Neuronal stem cell (in vitro differentiated cells): ENCODE measurements at regions not wholly inside any gene's neighbourhood (a gene's known extent, or its start where the extent isn't known, plus 50 kb on each side); places are given as distances from the start of the nearest gene placed in this dataset.

Experiments used
- DNase-seq: peaks from one replicate; pipeline ENCODE4 v3.0.0-alpha.2; 2013; ENCODE audit warnings: low spot score
- H2AFZ ChIP-seq: one replicate; pipeline ENCODE4 v1.6.1; 2013; ENCODE audit warnings: mild to moderate bottlenecking, low read length, inconsistent platforms
- H2AK5ac ChIP-seq: 2 replicates; pipeline ENCODE4 v1.6.1; 2013; ENCODE audit warnings: low read depth, mild to moderate bottlenecking, inconsistent platforms, low read length, moderate library complexity, mixed read lengths
- H2BK120ac ChIP-seq: 2 replicates; pipeline ENCODE4 v1.6.1; 2013; ENCODE audit warnings: low read depth, mild to moderate bottlenecking, inconsistent platforms, low read length, moderate library complexity, mixed read lengths
- H2BK12ac ChIP-seq: one replicate; pipeline ENCODE4 v1.6.1; 2013; ENCODE audit warnings: low read length, inconsistent platforms
- H2BK15ac ChIP-seq: 2 replicates; pipeline ENCODE4 v1.6.1; 2013; ENCODE audit warnings: mild to moderate bottlenecking, low read length, inconsistent platforms, mixed read lengths
- H2BK5ac ChIP-seq: one replicate; pipeline ENCODE4 v1.6.1; 2013; ENCODE audit warnings: inconsistent platforms, mild to moderate bottlenecking, low read length, moderate library complexity
- H3K14ac ChIP-seq: one replicate; pipeline ENCODE4 v1.6.1; 2013; ENCODE audit warnings: low read length, inconsistent platforms
- H3K18ac ChIP-seq: 2 replicates; pipeline ENCODE4 v1.6.1; 2013; ENCODE audit warnings: low read length, inconsistent platforms
- H3K23ac ChIP-seq: 2 replicates; pipeline ENCODE4 v1.6.1; 2013; ENCODE audit warnings: low read depth, mild to moderate bottlenecking, mixed read lengths, low read length, inconsistent platforms; ENCODE audit not compliant: poor library complexity
- H3K27ac ChIP-seq: replicated peaks from 3 replicates; pipeline ENCODE4 v1.5.1; 2013; ENCODE audit warnings: low read length, inconsistent platforms
- H3K27me3 ChIP-seq, 3 experiments: 2 replicates each; pipeline ENCODE4 v1.6.1; 2013; ENCODE audit warnings: low read length in 3 of 3, mild to moderate bottlenecking in 2 of 3, inconsistent platforms in 1 of 3, low read depth in 1 of 3, mixed read lengths in 1 of 3, moderate library complexity in 1 of 3; ENCODE audit not compliant: control insufficient read depth in 3 of 3, insufficient read depth in 3 of 3
- H3K36me3 ChIP-seq, 2 donors: replicated peaks in 1 of 2; 2 replicates each; pipeline ENCODE4 v1.6.1; 2013; ENCODE audit warnings: low read length in 2 of 2; ENCODE audit not compliant: control insufficient read depth in 2 of 2, insufficient read depth in 2 of 2
- H3K4ac ChIP-seq: 2 replicates; pipeline ENCODE4 v1.6.1; 2013; ENCODE audit warnings: inconsistent platforms, mild to moderate bottlenecking, low read length, moderate library complexity
- H3K4me1 ChIP-seq, 2 donors: 1 replicate in 1 of 2; 2 replicates in 1 of 2; pipeline ENCODE4 v1.6.1; 2013; ENCODE audit warnings: low read length in 2 of 2, low read depth in 1 of 2; ENCODE audit not compliant: control insufficient read depth in 2 of 2, insufficient read depth in 1 of 2
- H3K4me2 ChIP-seq: one replicate; pipeline ENCODE4 v1.6.1; 2013; ENCODE audit warnings: mild to moderate bottlenecking, low read length, inconsistent platforms; ENCODE audit not compliant: insufficient read depth, poor library complexity, severe bottlenecking
- H3K4me3 ChIP-seq, 2 donors: 2 replicates each; pipeline ENCODE4 v1.5.1; 2013; ENCODE audit warnings: low read length in 2 of 2, mild to moderate bottlenecking in 2 of 2, inconsistent platforms in 1 of 2, moderate library complexity in 1 of 2
- H3K79me1 ChIP-seq: one replicate; pipeline ENCODE4 v1.6.1; 2013; ENCODE audit warnings: low read depth, mild to moderate bottlenecking, inconsistent platforms, low read length, moderate library complexity
- H3K9ac ChIP-seq: one replicate; pipeline ENCODE4 v1.6.1; 2013; ENCODE audit warnings: mild to moderate bottlenecking, low read depth, low read length, inconsistent platforms; ENCODE audit not compliant: poor library complexity
- H3K9me3 ChIP-seq, 2 donors: replicated peaks in 1 of 2; 2 replicates each; pipeline versions ENCODE3 to v1.6.1; 2013; ENCODE audit warnings: low read length in 2 of 2, mild to moderate bottlenecking in 2 of 2, inconsistent platforms in 1 of 2, low read depth in 1 of 2, mixed read lengths in 1 of 2, moderate library complexity in 1 of 2; ENCODE audit not compliant: control insufficient read depth in 2 of 2, insufficient read depth in 1 of 2
- H4K8ac ChIP-seq: one replicate; pipeline ENCODE4 v1.6.1; 2013; ENCODE audit warnings: low read depth, mild to moderate bottlenecking, inconsistent platforms, low read length, moderate library complexity
- H4K91ac ChIP-seq: one replicate; pipeline ENCODE4 v1.6.1; 2013; ENCODE audit warnings: low read length, low read depth, mild to moderate bottlenecking, inconsistent platforms; ENCODE audit not compliant: poor library complexity
- WGBS, 2 donors: extraction: QIAGEN DNeasy Blood & Tissue Kit; methylation state at CpG; one replicate each; pipeline ENCODE4 v1.1.7; 2013; ENCODE audit warnings: missing lambda C conversion rate in 2 of 2, mixed read lengths in 1 of 2; ENCODE audit not compliant: insufficient read length in 2 of 2, insufficient replicate concordance in 1 of 2; ENCODE audit errors: extremely low coverage in 2 of 2; 5-methylcytosine and 5-hydroxymethylcytosine counted together

DNA sequence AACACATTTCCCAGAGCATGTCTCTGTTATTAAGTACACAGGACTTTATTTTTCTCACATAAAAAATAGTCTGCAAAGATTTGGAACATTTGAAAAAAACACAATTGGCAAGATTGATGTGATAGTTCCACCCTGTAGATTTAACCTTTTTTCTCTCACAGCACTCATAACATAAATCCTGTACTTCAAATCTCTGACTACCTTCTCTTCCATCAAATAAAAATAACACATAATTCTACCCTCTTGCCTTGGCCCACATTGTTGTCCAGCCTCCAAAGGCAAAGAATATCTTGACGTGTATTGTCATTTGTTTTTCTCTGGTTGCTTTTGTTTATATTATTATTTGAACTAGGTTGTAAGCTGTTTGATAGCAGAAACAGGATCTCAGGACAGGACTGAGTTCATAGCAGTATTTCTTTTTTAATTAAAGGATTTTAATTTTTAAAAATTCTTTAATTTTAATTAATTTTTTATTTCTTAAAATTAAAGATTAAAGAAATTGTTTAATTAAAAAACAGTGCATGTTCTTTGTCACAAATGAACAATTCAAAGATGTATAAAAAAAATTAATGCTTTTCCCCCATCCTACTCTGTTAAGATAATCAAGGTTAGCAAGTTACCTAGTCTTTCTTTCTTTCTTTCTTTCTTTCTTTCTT is 69.1 kb upstream of the PCSK1 start:
- Histone ChIP-seq H3K27me3 (peaks cover 0 to 2% (median 0%) of the 10 kb centered on the region in 3 experiments), H4K8ac (no peak overlapping the region), H2BK12ac (no peak overlapping the region), H2AFZ (no peak overlapping the region), H3K9ac (no peak overlapping the region), H4K91ac (no peak overlapping the region), H2BK15ac (no peak overlapping the region), H3K4ac (no peak overlapping the region), H3K4me3 (no peak overlapping the region), H2BK5ac (no peak overlapping the region), H3K27ac (no peak overlapping the region), H3K9me3 (no peaks in the 10 kb centered on the region), H3K36me3 (no peaks in the 10 kb centered on the region), H3K79me1 (no peaks in the 10 kb centered on the region), H2AK5ac (no peak overlapping the region), H3K4me2 (no peak overlapping the region), H3K14ac (no peak overlapping the region), H3K4me1 (peaks cover 7 to 11% of the 10 kb centered on the region in 2 donors), H2BK120ac (no peak overlapping the region), H3K18ac (no peak overlapping the region), H3K23ac (no peak overlapping the region)
- no CpG with 5 or more reads among the region's 1 CpG for WGBS, 2 donors
- no peak for DNase-seq

DNA sequence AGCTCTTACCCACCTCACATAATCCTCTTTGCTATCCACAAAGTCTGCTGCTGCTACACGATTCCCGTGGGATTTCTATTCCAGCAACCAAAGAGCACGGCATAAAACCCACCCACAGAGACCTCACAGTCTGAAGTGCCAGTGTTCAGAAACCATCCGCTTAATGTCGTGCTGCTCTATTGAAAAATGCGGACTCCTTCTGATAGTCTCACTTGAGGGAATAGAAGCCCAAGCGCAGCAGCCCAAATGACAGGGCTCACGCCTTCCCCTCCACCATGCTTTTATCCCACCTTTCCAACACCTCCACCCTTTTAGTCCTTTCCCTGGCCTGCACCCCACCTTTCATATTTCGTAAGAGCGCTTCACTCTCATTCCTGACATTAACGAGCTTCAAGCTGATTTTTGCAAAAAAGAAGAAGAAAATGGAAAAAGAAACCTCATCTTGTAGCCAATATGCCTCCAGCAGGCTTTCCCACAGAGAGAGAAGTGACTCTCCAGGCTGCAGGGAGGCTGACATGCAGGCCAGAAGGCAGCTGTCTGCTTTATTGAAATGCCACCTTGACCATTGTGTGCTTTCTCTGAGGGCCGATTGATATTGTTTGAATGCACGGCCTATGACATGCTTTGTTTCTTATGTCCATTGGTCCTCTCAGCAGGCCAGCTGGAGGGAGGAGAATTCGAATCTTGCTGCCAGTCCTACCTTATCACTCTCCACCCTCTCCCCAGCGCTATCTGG is 70.6 kb upstream of the PCSK1 start:
- no peak overlapping the region for H2BK120ac ChIP-seq
- H3K27me3 ChIP-seq: peaks cover 0 to 2% (median 0%) of the 10 kb centered on the region in 3 experiments
- H3K27ac ChIP-seq: peak overlapping the region; percentile 51

DNA sequence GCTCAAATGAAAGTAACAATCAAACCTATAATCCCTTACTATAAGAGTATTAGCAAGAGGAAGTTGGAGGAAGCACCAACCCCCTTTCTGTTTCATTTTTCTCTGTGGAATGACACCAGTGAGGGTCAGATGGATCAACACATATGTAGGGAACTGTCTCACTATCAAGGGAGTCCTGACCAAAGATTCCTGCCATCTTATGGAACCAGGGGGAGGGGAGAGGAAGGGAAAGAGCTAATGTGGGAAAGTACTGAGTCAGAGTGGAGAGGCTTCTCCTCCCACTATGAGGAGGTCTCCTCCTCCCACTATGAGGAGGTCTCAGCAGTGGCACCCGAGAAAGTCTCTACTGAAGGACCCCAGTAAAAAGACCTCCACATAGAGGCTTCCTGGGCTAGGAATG is 73.3 kb upstream of the PCSK1 start:
- no peak overlapping the region for H2BK12ac ChIP-seq
- no peak overlapping the region for H3K23ac ChIP-seq
- H4K91ac ChIP-seq: no peak overlapping the region
- no CpG with 5 or more reads among the region's 1 CpG for WGBS, 2 donors
- no peak overlapping the region for H2BK5ac ChIP-seq
- no peak overlapping the region for H2BK120ac ChIP-seq
- H3K4me3 ChIP-seq: no peak overlapping the region
- no peak overlapping the region for H3K4me2 ChIP-seq
- peaks cover 7 to 11% of the 10 kb centered on the region in 2 donors for H3K4me1 ChIP-seq
- H2BK15ac ChIP-seq: no peak overlapping the region
- no peaks in the 10 kb centered on the region for H3K9me3 ChIP-seq
- H3K14ac ChIP-seq: no peak overlapping the region
- no peak overlapping the region for H3K27ac ChIP-seq
- no peaks in the 10 kb centered on the region for H3K79me1 ChIP-seq
- H2AK5ac ChIP-seq: no peak overlapping the region
- no peak overlapping the region for H2AFZ ChIP-seq
- no peaks in the 10 kb centered on the region for H3K36me3 ChIP-seq
- H3K27me3 ChIP-seq: peaks cover 0 to 2% (median 0%) of the 10 kb centered on the region in 3 experiments
- no peak overlapping the region for H4K8ac ChIP-seq
- no peak overlapping the region for H3K18ac ChIP-seq
- H3K4ac ChIP-seq: no peak overlapping the region
- H3K9ac ChIP-seq: no peak overlapping the region
- no peak for DNase-seq

More for the DNA sequence above, 70.6 kb upstream of the PCSK1 start:
- Histone ChIP-seq H4K8ac (no peak overlapping the region), H3K14ac (no peak overlapping the region), H3K79me1 (no peaks in the 10 kb centered on the region), H3K18ac (no peak overlapping the region), H3K36me3 (no peaks in the 10 kb centered on the region), H3K4me3 (no peak overlapping the region), H2BK5ac (no peak overlapping the region), H3K4ac (no peak overlapping the region), H4K91ac (no peak overlapping the region), H3K9ac (no peak overlapping the region), H2BK12ac (no peak overlapping the region), H2AK5ac (no peak overlapping the region), H2BK15ac (no peak overlapping the region), H3K4me1 (peaks cover 7 to 11% of the 10 kb centered on the region in 2 donors), H3K23ac (no peak overlapping the region), H2AFZ (peak overlapping the region; percentile 21), H3K4me2 (peak overlapping the region; percentile 21), H3K9me3 (no peaks in the 10 kb centered on the region)
- WGBS, 2 donors: no CpG with 5 or more reads among the region's 15 CpGs
- DNase-seq: peak; percentile 57

DNA sequence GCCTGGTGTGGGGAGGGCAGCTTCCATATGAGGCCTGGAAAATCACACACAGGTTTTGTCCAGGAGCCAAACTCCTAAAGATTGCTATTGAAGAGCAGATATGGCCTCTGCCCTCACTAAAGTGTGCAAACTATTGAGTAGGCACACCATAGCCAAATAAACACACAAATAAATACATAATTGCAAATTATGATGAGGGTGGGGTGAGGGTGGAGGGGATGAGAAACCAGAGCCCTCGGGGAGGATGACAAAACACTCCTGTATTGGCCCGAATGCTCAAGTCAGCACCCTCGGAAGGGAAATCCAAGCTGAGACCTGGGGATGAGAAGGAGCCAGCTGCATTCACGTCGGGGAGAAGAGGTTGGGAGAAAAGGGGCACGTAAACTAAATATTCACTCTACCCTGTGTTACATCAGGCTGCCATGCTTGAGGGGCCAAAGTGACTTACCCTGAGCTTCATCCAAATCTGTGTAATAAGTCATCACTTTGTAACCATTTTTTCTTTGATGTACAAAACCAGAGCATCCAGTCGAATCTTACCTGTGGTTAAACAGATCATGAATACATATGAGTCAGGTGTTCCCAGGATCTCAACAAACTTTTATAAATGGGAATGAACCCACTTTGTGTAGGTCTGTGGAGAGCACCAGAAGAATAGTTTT is 73.9 kb upstream of the PCSK1 start:
- Histone ChIP-seq H3K9ac (no peak overlapping the region), H3K4ac (no peak overlapping the region), H3K18ac (no peak overlapping the region), H2AK5ac (no peak overlapping the region), H3K14ac (no peak overlapping the region), H3K79me1 (no peaks in the 10 kb centered on the region), H2BK120ac (no peak overlapping the region), H3K36me3 (no peaks in the 10 kb centered on the region), H2BK12ac (no peak overlapping the region), H2BK5ac (no peak overlapping the region), H3K4me1 (peaks cover 7 to 11% of the 10 kb centered on the region in 2 donors), H3K27me3 (peaks cover 0 to 2% (median 0%) of the 10 kb centered on the region in 3 experiments), H3K4me3 (no peak overlapping the region), H3K9me3 (no peaks in the 10 kb centered on the region), H2BK15ac (no peak overlapping the region), H4K91ac (no peak overlapping the region), H3K23ac (no peak overlapping the region), H3K4me2 (no peak overlapping the region), H3K27ac (no peak overlapping the region), H2AFZ (no peak overlapping the region), H4K8ac (no peak overlapping the region)
- WGBS, 2 donors: no CpG with 5 or more reads among the region's 7 CpGs
- DNase-seq: no peak
